Tibial artery (tissue), 4 donors: ENCODE measurements at regions not wholly inside any gene's neighbourhood (a gene's known extent, or its start where the extent isn't known, plus 50 kb on each side); places are given as distances from the start of the nearest gene placed in this dataset.
A peak's percentile ranks its signal among the peaks of the same experiment; 100 is the strongest.

Experiments used
- DNase-seq, 2 donors: peaks; one replicate each; pipeline ENCODE4 v3.0.0-alpha.2; 2019
- H3K27ac ChIP-seq, 2 donors: fragments of 200-600 bp; sonication (generic) in 1 of 2; 1 replicate in 1 of 2; 2 replicates in 1 of 2; pipeline ENCODE4 v1.5.1; 2018 to 2019; ENCODE audit warnings: mild to moderate bottlenecking in 1 of 2
- H3K27me3 ChIP-seq, 2 donors: fragments of 200-600 bp; sonication (generic) in 1 of 2; one replicate each; pipeline versions ENCODE4 v1.5.1 to v1.6.0; 2016 to 2019
- H3K36me3 ChIP-seq, 3 donors: fragments of 200-600 bp; sonication (generic) in 2 of 3; one replicate each; pipeline ENCODE4 v1.5.1; 2016 to 2019; ENCODE audit warnings: mild to moderate bottlenecking in 2 of 3
- H3K4me1 ChIP-seq, 4 donors: fragments of 200-600 bp; sonication (generic) in 2 of 4; 1 replicate in 3 of 4; 2 replicates in 1 of 4; pipeline ENCODE4 v1.5.1; 2016 to 2019
- H3K4me3 ChIP-seq, 2 donors: fragments of 200-600 bp; sonication (generic) in 1 of 2; 1 replicate in 1 of 2; 2 replicates in 1 of 2; pipeline ENCODE4 v1.5.1; 2018 to 2019; ENCODE audit warnings: mild to moderate bottlenecking in 2 of 2
- H3K9me3 ChIP-seq, 3 donors: fragments of 200-600 bp; sonication (generic) in 1 of 3; one replicate each; pipeline ENCODE4 v1.5.1; 2016 to 2019
- CTCF ChIP-seq, 2 experiments: fragments of 200-600 bp in 1 of 2; fragments of 450-650 bp in 1 of 2; IDR thresholded peaks; one replicate each; pipeline ENCODE4 v1.5.1; 2017 to 2019; ENCODE audit warnings: antibody characterized with exemption in 2 of 2, mild to moderate bottlenecking in 1 of 2, moderate library complexity in 1 of 2
- intact Hi-C: fragments of 100-400 bp; cut with DNase I; formaldehyde crosslinking; loops from one replicate; pipeline ENCODE4 v1.15.0; 2023; ENCODE audit warnings: low total_unique reads

- Histone ChIP-seq H3K4me3 (no peak overlapping the region), H3K27me3 (no peaks in the 10 kb centered on the region), H3K4me1 (peaks cover 0 to 21% (median 10%) of the 10 kb centered on the region in 4 donors), H3K9me3 (no peaks in the 10 kb centered on the region), H3K27ac (no peak overlapping the region), H3K36me3 (no peaks in the 10 kb centered on the region)
- peak; percentile 7 to 38 for DNase-seq
- intact Hi-C loops: no loop called here
- no peak for TF ChIP-seq CTCF (IDR thresholded peaks at IDR 0.05)
Measured at GRCh38 chr18:10062302-10063300, 148.8 kb downstream of the VAPA start.

GRCh38 chr18:10063489-10063888 is 149.7 kb downstream of the VAPA start:
- TF ChIP-seq CTCF (IDR thresholded peaks at IDR 0.05): no peak
- DNase-seq: peak in 1 of 2 donors; percentile 9
- Histone ChIP-seq H3K36me3 (no peaks in the 10 kb centered on the region), H3K4me3 (no peak overlapping the region), H3K27me3 (no peaks in the 10 kb centered on the region), H3K27ac (no peak overlapping the region), H3K9me3 (no peaks in the 10 kb centered on the region), H3K4me1 (peaks cover 0 to 14% (median 7%) of the 10 kb centered on the region in 4 donors)
- intact Hi-C loops: no loop called here

GRCh38 chr18:10064267-10064666 is 150.5 kb downstream of the VAPA start:
- no peak for DNase-seq
- Histone ChIP-seq H3K4me3 (no peak overlapping the region), H3K36me3 (no peaks in the 10 kb centered on the region), H3K4me1 (peaks cover 0 to 10% (median 5%) of the 10 kb centered on the region in 4 donors), H3K9me3 (no peaks in the 10 kb centered on the region), H3K27ac (no peak overlapping the region), H3K27me3 (no peaks in the 10 kb centered on the region)
- intact Hi-C loops: no loop called here
- TF ChIP-seq CTCF (IDR thresholded peaks at IDR 0.05): no peak

- Histone ChIP-seq H3K27ac (no peak overlapping the region), H3K4me3 (no peak overlapping the region), H3K36me3 (no peaks in the 10 kb centered on the region), H3K9me3 (no peaks in the 10 kb centered on the region), H3K27me3 (no peaks in the 10 kb centered on the region), H3K4me1 (peaks cover 0 to 10% (median 2%) of the 10 kb centered on the region in 4 donors)
- no peak for TF ChIP-seq CTCF (IDR thresholded peaks at IDR 0.05)
- no peak for DNase-seq
- intact Hi-C loops: no loop called here
Measured at GRCh38 chr18:10065296-10065695, 151.5 kb downstream of the VAPA start.

GRCh38 chr18:10067670-10068659 is 154.1 kb downstream of the VAPA start:
- peak in 1 of 2 donors; percentile 51 for DNase-seq
- H3K36me3 ChIP-seq: no peaks in the 10 kb centered on the region
- H3K27me3 ChIP-seq: no peaks in the 10 kb centered on the region
- peaks cover 0 to 10% (median 2%) of the 10 kb centered on the region in 4 donors for H3K4me1 ChIP-seq
- H3K4me3 ChIP-seq: peak overlapping the region; percentile 7 to 12
- no peaks in the 10 kb centered on the region for H3K9me3 ChIP-seq
- intact Hi-C loops: no loop called here
- TF ChIP-seq CTCF (IDR thresholded peaks at IDR 0.05): no peak
- no peak overlapping the region for H3K27ac ChIP-seq
